BLaER1 (cell line): ENCODE measurements at regions not wholly inside any gene's neighbourhood (a gene's known extent, or its start where the extent isn't known, plus 50 kb on each side); places are given as distances from the start of the nearest gene placed in this dataset.
"Not testable (repeated sequence)": the region's sequence is repeated elsewhere in the genome, so short reads cannot be mapped to it uniquely, and the experiment has no call there.

ENCODE experiments used
- H3K27ac ChIP-seq: shearing (Covaris generic); formaldehyde crosslinking; 2 replicates; pipeline ENCODE4 v1.8.1; 2022
- H3K27me3 ChIP-seq: shearing (Covaris generic); formaldehyde crosslinking; 2 replicates; pipeline ENCODE4 v1.8.1; 2022
- H3K36me3 ChIP-seq: shearing (Covaris generic); formaldehyde crosslinking; 2 replicates; pipeline ENCODE4 v1.8.1; 2022
- H3K4me1 ChIP-seq: shearing (Covaris generic); formaldehyde crosslinking; 2 replicates; pipeline ENCODE4 v1.8.1; 2022
- H3K4me2 ChIP-seq: shearing (Covaris generic); formaldehyde crosslinking; 2 replicates; pipeline ENCODE4 v1.8.1; 2022
- H3K4me3 ChIP-seq: shearing (Covaris generic); formaldehyde crosslinking; 2 replicates; pipeline ENCODE4 v1.8.1; 2022
- H3K9ac ChIP-seq: shearing (Covaris generic); formaldehyde crosslinking; 2 replicates; pipeline ENCODE4 v1.8.1; 2022
- H3K9me3 ChIP-seq: shearing (Covaris generic); formaldehyde crosslinking; 2 replicates; pipeline ENCODE4 v1.8.1; 2022
- H4K20me1 ChIP-seq: shearing (Covaris generic); formaldehyde crosslinking; 2 replicates; pipeline ENCODE4 v1.8.1; 2022
- Cebpa-rat ChIP-seq: shearing (Covaris generic); IDR thresholded peaks from 2 replicates; pipeline ENCODE4 v1.8.1; 2022

DNA sequence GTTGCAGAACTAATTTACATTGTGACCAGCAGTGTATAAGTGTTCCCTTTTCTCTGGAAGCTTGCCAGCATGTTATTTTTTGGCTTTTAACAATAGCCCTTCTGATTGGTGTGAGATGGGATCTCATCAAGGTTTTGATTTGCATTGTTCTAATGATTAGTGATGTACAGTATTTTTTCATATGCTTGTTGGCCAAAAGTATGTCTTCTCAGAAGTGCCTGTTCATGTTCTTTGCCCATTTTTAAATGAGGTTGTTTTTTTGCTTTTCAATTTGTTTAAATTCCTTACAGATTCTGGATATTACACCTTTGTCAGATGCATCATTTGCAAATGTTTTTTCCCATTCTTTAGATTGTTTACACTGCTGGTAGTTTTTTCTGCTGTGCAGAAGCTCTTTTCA is 627.0 kb upstream of the CNTNAP2 start:
- no peak overlapping the region for H3K4me2 ChIP-seq
- no peak overlapping the region for H3K27ac ChIP-seq
- H3K4me1 ChIP-seq: no peaks in the 10 kb centered on the region
- no peak overlapping the region for H3K4me3 ChIP-seq
- TF ChIP-seq Cebpa-rat: no peak
- no peaks in the 10 kb centered on the region for H3K27me3 ChIP-seq
- H3K9ac ChIP-seq: no peak overlapping the region
- H3K9me3 ChIP-seq: 0 out of 2 replicates have a peak, but pooled peaks cover 10% of the 10 kb centered on the region
- H3K36me3 ChIP-seq: no peaks in the 10 kb centered on the region
- H4K20me1 ChIP-seq: no peaks in the 10 kb centered on the region

DNA sequence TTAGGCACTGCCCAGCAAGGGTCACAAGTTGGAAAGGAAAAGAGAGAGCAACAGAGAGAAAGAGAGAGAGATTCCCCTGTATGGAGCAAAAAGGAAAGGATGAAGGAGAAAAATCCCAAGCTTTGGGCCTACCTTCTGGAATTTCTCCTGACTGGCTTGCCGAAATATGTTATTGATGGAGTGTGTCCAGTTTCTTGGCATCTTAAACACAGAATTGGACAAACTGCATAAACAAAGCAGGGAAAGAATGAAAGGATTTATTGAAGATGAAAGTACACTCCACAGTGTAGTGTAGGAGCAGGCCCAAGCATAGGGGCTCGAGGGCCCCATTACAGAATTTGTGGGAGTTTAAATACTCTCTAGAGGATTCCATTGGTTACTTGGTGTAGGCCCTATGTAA is 627.8 kb upstream of the CNTNAP2 start:
- no peak for TF ChIP-seq Cebpa-rat
- Histone ChIP-seq H4K20me1 (no peaks in the 10 kb centered on the region), H3K4me2 (no peak overlapping the region), H3K36me3 (no peaks in the 10 kb centered on the region), H3K9me3 (0 out of 2 replicates have a peak, but pooled peaks cover 10% of the 10 kb centered on the region), H3K27me3 (no peaks in the 10 kb centered on the region), H3K4me1 (no peaks in the 10 kb centered on the region), H3K4me3 (no peak overlapping the region), H3K9ac (no peak overlapping the region), H3K27ac (no peak overlapping the region)

DNA sequence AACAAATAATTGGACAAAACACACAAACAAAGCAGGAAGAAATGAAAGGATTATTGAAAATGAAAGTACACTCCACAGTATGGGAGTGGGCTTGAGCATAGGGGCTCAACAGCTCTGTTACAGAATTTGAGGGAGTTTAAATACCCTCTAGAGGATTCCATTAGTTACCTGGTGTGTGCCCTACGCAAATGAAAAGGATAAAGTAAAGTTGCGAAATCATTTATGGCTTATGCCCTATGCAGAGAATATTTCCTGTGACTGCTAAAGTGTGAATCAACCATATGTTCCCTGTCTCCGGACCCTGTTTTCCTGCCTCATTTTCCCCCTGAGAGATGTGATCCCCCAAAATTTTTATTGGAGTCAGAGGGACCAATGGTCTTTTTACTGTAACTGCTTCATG is 634.6 kb upstream of the CNTNAP2 start:
- Histone ChIP-seq H3K27me3 (no peaks in the 10 kb centered on the region), H4K20me1 (no peaks in the 10 kb centered on the region), H3K4me3 (no peak overlapping the region), H3K4me2 (no peak overlapping the region), H3K4me1 (no peaks in the 10 kb centered on the region), H3K9ac (no peak overlapping the region), H3K36me3 (no peaks in the 10 kb centered on the region), H3K27ac (no peak overlapping the region), H3K9me3 (no peaks in the 10 kb centered on the region)
- peak; percentile 57; the same call in 1 of the 2 replicates for TF ChIP-seq Cebpa-rat

DNA sequence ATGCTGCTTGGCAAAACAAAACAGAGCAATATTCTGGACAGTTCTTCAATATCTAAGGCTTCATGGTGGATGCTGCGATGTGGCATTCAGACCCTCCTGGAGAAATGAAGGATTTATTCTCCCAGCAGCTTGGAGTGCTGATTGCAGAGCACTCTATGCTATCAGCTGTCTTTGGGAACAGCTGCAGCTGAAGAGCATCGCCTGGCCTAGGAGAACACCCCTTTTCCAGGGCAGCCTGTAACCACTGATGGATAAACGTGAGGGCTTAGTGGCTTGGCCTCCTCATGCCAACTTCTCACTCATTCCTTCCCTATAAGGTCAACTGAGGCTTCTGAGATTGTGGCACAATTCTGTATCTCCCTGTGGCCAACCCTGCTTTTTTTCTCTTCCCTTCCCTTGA is 638.1 kb upstream of the CNTNAP2 start:
- Histone ChIP-seq H3K9ac (no peak overlapping the region), H3K36me3 (no peaks in the 10 kb centered on the region), H3K4me3 (no peak overlapping the region), H3K9me3 (no peaks in the 10 kb centered on the region), H3K4me2 (no peak overlapping the region), H3K27ac (no peak overlapping the region), H4K20me1 (no peaks in the 10 kb centered on the region), H3K4me1 (no peaks in the 10 kb centered on the region), H3K27me3 (no peaks in the 10 kb centered on the region)
- TF ChIP-seq Cebpa-rat: no peak

DNA sequence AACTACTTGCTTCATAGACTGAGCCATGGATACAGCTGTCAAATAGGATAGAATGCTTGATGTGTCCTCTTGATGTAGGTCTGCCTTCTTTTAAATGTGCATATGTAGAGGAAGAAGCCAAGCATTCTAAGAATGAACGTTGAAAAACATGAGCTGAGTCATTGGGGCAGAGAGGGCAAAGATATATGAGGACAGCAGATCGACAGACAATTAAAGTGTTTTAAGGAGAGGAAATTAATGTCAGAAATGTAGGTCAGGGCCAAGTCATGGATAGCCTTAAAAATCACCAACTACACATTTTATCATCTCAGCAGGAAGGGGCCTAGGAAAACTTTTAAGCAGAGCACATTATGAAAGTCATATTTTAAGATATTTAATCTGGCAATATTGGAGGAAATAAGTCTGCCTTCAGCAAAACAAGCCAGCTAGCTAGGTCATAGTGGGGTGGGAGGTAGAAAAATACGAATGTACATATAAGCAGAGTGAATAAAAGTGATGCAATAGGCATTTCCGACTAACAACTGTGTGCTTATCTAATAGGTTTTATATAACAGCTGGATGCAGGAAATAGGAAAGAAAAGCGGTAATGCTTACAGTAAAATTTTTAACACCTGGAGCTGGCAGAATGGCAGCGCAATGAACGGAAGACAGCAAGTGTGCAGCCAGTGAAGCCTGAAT is 638.3 kb upstream of the TPK1 start:
- Histone ChIP-seq H3K4me3 (no peak overlapping the region), H3K4me2 (no peak overlapping the region), H4K20me1 (no peaks in the 10 kb centered on the region), H3K9me3 (no peaks in the 10 kb centered on the region), H3K36me3 (no peaks in the 10 kb centered on the region), H3K4me1 (no peaks in the 10 kb centered on the region), H3K9ac (no peak overlapping the region), H3K27me3 (no peaks in the 10 kb centered on the region), H3K27ac (no peak overlapping the region)
- TF ChIP-seq Cebpa-rat: no peak

DNA sequence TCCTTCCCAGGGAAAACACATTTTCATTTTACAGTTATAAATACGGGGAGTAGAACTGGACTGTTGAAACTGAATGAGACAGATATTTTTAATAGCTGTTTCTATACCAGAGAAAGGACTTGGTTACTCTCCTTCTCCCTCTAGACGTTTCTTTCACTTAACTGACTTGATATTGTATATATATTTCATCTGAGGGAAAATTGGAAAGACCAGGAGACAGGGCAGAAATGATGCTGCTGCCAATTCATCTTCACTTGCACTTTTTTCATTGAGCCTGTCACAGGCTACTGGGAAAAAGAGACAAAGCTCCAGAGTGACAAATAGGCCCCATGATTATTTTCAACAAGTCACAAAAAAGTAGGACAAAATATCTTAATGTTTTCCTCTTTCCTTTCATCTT is 636.0 kb upstream of the TPK1 start:
- Histone ChIP-seq H3K36me3 (no peaks in the 10 kb centered on the region), H3K27ac (no peak overlapping the region), H3K9me3 (no peaks in the 10 kb centered on the region), H3K4me3 (no peak overlapping the region), H3K4me2 (no peak overlapping the region), H3K27me3 (no peaks in the 10 kb centered on the region), H3K4me1 (no peaks in the 10 kb centered on the region), H4K20me1 (no peaks in the 10 kb centered on the region), H3K9ac (no peak overlapping the region)
- no peak for TF ChIP-seq Cebpa-rat

DNA sequence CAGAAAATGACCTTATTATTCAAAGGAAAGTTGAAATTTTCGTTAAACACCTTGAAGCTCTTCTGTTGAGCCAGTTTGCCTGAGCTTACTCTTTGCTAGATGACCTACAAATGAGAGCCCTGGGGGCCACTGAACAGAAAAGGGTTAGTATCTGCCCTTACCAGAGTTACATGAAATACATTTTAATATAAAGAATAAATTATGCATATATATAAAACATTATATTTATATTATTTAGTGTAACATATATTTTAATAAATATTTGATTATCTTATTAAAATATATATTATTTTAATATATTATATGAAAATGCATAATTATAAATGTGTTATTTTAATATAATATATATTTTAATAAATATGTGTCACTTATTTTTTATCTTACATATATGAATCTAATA is 628.4 kb upstream of the TPK1 start:
- no peak overlapping the region for H3K4me2 ChIP-seq
- no peaks in the 10 kb centered on the region for H3K9me3 ChIP-seq
- H3K4me1 ChIP-seq: no peaks in the 10 kb centered on the region
- H3K9ac ChIP-seq: no peak overlapping the region
- H3K4me3 ChIP-seq: no peak overlapping the region
- no peak overlapping the region for H3K27ac ChIP-seq
- no peaks in the 10 kb centered on the region for H3K36me3 ChIP-seq
- no peak for TF ChIP-seq Cebpa-rat
- no peaks in the 10 kb centered on the region for H3K27me3 ChIP-seq
- H4K20me1 ChIP-seq: no peaks in the 10 kb centered on the region

DNA sequence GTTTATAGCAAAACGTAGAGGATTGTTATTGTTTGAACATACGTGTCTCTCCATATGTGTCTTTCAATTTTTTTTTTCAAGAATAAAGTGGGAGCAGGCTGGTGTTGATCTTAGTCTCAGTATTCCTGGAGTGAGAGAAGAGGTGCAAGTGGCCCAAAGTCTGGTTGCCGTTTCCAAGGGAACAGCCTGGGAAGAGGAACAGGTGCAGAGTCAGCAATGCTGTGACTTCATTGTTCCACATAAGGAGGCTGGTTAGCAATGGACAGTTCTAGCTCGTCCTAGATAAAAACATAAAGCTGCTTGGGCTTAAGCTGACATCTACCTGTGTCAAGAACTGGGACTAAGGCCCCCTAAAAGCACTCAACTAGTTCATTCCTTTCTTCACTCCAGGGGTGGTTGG is 626.6 kb upstream of the TPK1 start:
- Histone ChIP-seq H3K36me3 (no peaks in the 10 kb centered on the region), H3K4me1 (no peaks in the 10 kb centered on the region), H3K27me3 (no peaks in the 10 kb centered on the region), H3K9ac (no peak overlapping the region), H4K20me1 (no peaks in the 10 kb centered on the region), H3K27ac (no peak overlapping the region), H3K4me3 (no peak overlapping the region), H3K4me2 (no peak overlapping the region), H3K9me3 (no peaks in the 10 kb centered on the region)
- no peak for TF ChIP-seq Cebpa-rat

DNA sequence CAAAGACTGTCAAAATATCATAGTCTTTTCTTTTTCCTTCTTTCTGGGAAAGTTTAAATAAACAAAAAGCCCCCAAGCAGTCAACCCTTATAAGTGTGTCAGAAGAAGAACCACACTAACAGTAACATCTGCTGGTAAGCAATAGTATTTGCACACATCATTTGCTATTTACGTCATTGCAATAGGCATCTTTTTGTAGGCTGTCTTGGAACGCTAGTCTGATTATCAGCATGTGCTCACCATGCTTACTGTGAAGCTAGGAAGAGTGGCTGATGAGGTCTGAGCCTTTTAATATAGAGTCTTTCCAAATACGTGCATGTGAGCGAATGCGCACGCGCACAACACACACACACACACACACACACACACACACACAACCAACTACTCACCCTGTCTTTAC is 599.0 kb upstream of the TPK1 start:
- no peaks in the 10 kb centered on the region for H4K20me1 ChIP-seq
- H3K4me3 ChIP-seq: no peak overlapping the region

DNA sequence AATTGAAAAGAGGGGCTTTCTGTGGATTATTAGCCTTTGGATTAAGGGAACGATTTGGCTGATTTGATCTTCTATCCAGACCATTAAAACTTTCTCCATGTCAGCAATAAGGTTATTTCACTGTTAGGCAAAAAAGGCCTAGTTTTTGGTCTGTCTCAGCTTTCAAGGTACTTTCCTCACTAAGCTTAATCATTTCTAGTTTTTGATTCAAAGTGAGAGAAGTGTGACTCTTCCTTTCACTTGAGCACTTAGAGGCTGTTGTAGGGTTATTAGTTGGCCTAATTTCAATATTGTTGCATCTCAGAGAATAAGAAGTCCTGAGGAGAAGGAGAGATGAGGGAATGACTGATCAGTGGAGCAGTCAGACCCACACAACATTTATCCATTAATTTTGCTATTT is 596.0 kb upstream of the TPK1 start:
- Histone ChIP-seq H3K27ac (no peak overlapping the region), H3K36me3 (no peaks in the 10 kb centered on the region), H3K27me3 (no peaks in the 10 kb centered on the region), H3K4me1 (no peaks in the 10 kb centered on the region), H3K9ac (no peak overlapping the region), H3K4me2 (no peak overlapping the region), H4K20me1 (no peaks in the 10 kb centered on the region), H3K9me3 (no peaks in the 10 kb centered on the region), H3K4me3 (no peak overlapping the region)
- no peak for TF ChIP-seq Cebpa-rat

More for the DNA sequence above, 599.0 kb upstream of the TPK1 start:
- no peak overlapping the region for H3K4me2 ChIP-seq
- H3K9ac ChIP-seq: no peak overlapping the region
- H3K36me3 ChIP-seq: no peaks in the 10 kb centered on the region
- H3K27ac ChIP-seq: no peak overlapping the region
- H3K27me3 ChIP-seq: no peaks in the 10 kb centered on the region
- no peaks in the 10 kb centered on the region for H3K4me1 ChIP-seq
- H3K9me3 ChIP-seq: no peaks in the 10 kb centered on the region
- TF ChIP-seq Cebpa-rat: no peak

DNA sequence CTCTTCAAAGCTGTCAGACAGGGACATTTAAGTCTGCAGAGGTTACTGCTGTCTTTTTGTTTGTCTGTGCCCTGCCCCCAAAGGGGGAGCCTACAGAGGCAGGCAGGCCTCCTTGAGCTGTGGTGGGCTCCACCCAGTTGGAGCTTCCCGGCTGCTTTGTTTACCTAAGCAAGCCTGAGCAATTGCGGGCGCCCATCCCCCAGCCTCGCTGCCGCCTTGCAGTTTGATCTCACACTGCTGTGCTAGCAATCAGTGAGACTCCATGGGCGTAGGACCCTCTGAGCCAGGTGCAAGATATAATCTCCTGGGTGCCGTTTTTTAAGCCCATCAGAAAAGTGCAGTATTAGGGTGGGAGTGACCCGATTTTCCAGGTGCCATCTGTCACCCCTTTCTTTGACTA is 582.6 kb upstream of the TPK1 start:
- not testable (repeated sequence) for H3K4me3 ChIP-seq, H3K27me3 ChIP-seq, H3K9ac ChIP-seq, H3K9me3 ChIP-seq, H3K4me2 ChIP-seq, H3K36me3 ChIP-seq, H3K27ac ChIP-seq, H4K20me1 ChIP-seq, H3K4me1 ChIP-seq
